ENCODE measurements at regions not wholly inside any gene's neighbourhood (a gene's known extent, or its start where the extent isn't known, plus 50 kb on each side); places are given as distances from the start of the nearest gene placed in this dataset.

- DNase-seq (ENCODE audit: insufficient read length, low spot score) = no peak
- no peak for FAIRE-seq
- TF ChIP-seq POLR2A (IDR thresholded peaks at IDR 0.05; ENCODE audit: low read depth, low read length) (no peak), SPI1 (IDR thresholded peaks at IDR 0.05; ENCODE audit: low read depth, low read length) (no peak), POLR2AphosphoS5 (IDR thresholded peaks at IDR 0.05; ENCODE audit: low read depth, low read length) (no peak), POU2F2 (IDR thresholded peaks at IDR 0.05; ENCODE audit: low read depth, low read length) (no peak), TAF1 (IDR thresholded peaks at IDR 0.05; ENCODE audit: low read depth, low read length) (no peak), PAX5 (IDR thresholded peaks at IDR 0.05; ENCODE audit: insufficient read depth, low read length, severe bottlenecking) (no peak)
These were observed 123.9 kb downstream of the SLITRK6 start for GRCh38 chr13:85675151-85675907.

GRCh38 chr13:85671336-85671735, 127.9 kb downstream of the SLITRK6 start:
- FAIRE-seq = no peak
- no peak for DNase-seq (ENCODE audit: insufficient read length, low spot score)
- TF ChIP-seq POLR2AphosphoS5 (IDR thresholded peaks at IDR 0.05; ENCODE audit: low read depth, low read length) = no peak
- TF ChIP-seq TAF1 (IDR thresholded peaks at IDR 0.05; ENCODE audit: low read depth, low read length) = no peak
- TF ChIP-seq POLR2A (IDR thresholded peaks at IDR 0.05; ENCODE audit: low read depth, low read length) = no peak

GRCh38 chr13:85666356-85666755, 132.9 kb downstream of the SLITRK6 start:
- TF ChIP-seq PAX5 (IDR thresholded peaks at IDR 0.05; ENCODE audit: insufficient read depth, low read length, severe bottlenecking) (no peak), TAF1 (IDR thresholded peaks at IDR 0.05; ENCODE audit: low read depth, low read length) (no peak), POLR2A (IDR thresholded peaks at IDR 0.05; ENCODE audit: low read depth, low read length) (no peak), POU2F2 (IDR thresholded peaks at IDR 0.05; ENCODE audit: low read depth, low read length) (no peak), POLR2AphosphoS5 (IDR thresholded peaks at IDR 0.05; ENCODE audit: low read depth, low read length) (no peak), SPI1 (IDR thresholded peaks at IDR 0.05; ENCODE audit: low read depth, low read length) (no peak)
- DNase-seq (ENCODE audit: insufficient read length, low spot score) (no peak), FAIRE-seq (no peak)

- FAIRE-seq (no peak), DNase-seq (ENCODE audit: insufficient read length, low spot score) (no peak)
- TF ChIP-seq POLR2AphosphoS5 (IDR thresholded peaks at IDR 0.05; ENCODE audit: low read depth, low read length) (no peak), POU2F2 (IDR thresholded peaks at IDR 0.05; ENCODE audit: low read depth, low read length) (no peak)
These were observed 133.9 kb downstream of the SLITRK6 start for GRCh38 chr13:85665286-85665685.

- FAIRE-seq (no peak), DNase-seq (ENCODE audit: insufficient read length, low spot score) (no peak)
- no peak for TF ChIP-seq POLR2AphosphoS5 (IDR thresholded peaks at IDR 0.05; ENCODE audit: low read depth, low read length)
- no peak for TF ChIP-seq SPI1 (IDR thresholded peaks at IDR 0.05; ENCODE audit: low read depth, low read length)
- TF ChIP-seq POLR2A (IDR thresholded peaks at IDR 0.05; ENCODE audit: low read depth, low read length) = no peak
- TF ChIP-seq TAF1 (IDR thresholded peaks at IDR 0.05; ENCODE audit: low read depth, low read length) = no peak
- TF ChIP-seq POU2F2 (IDR thresholded peaks at IDR 0.05; ENCODE audit: low read depth, low read length) = no peak
- TF ChIP-seq PAX5 (IDR thresholded peaks at IDR 0.05; ENCODE audit: insufficient read depth, low read length, severe bottlenecking) = no peak
These were observed 135.4 kb downstream of the SLITRK6 start for GRCh38 chr13:85663856-85664255.

- FAIRE-seq = no peak
- no peak for DNase-seq (ENCODE audit: insufficient read length, low spot score)
- TF ChIP-seq POLR2A (IDR thresholded peaks at IDR 0.05; ENCODE audit: low read depth, low read length) = no peak
- no peak for TF ChIP-seq POU2F2 (IDR thresholded peaks at IDR 0.05; ENCODE audit: low read depth, low read length)
- no peak for TF ChIP-seq POLR2AphosphoS5 (IDR thresholded peaks at IDR 0.05; ENCODE audit: low read depth, low read length)
- no peak for TF ChIP-seq TAF1 (IDR thresholded peaks at IDR 0.05; ENCODE audit: low read depth, low read length)
- no peak for TF ChIP-seq PAX5 (IDR thresholded peaks at IDR 0.05; ENCODE audit: insufficient read depth, low read length, severe bottlenecking)
- TF ChIP-seq SPI1 (IDR thresholded peaks at IDR 0.05; ENCODE audit: low read depth, low read length) = no peak
These were observed 137.0 kb downstream of the SLITRK6 start for GRCh38 chr13:85662186-85662585.

GRCh38 chr13:85661675-85662074, 137.5 kb downstream of the SLITRK6 start:
- no peak for DNase-seq (ENCODE audit: insufficient read length, low spot score)
- FAIRE-seq = no peak
- TF ChIP-seq TAF1 (IDR thresholded peaks at IDR 0.05; ENCODE audit: low read depth, low read length) (no peak), POU2F2 (IDR thresholded peaks at IDR 0.05; ENCODE audit: low read depth, low read length) (no peak)

- TF ChIP-seq TAF1 (IDR thresholded peaks at IDR 0.05; ENCODE audit: low read depth, low read length) = no peak
- no peak for TF ChIP-seq POLR2AphosphoS5 (IDR thresholded peaks at IDR 0.05; ENCODE audit: low read depth, low read length)
- DNase-seq (ENCODE audit: insufficient read length, low spot score) (no peak), FAIRE-seq (no peak)
These were observed 139.7 kb downstream of the SLITRK6 start for GRCh38 chr13:85659493-85659892.

GRCh38 chr13:85657942-85658341, 141.3 kb downstream of the SLITRK6 start:
- TF ChIP-seq PAX5 (IDR thresholded peaks at IDR 0.05; ENCODE audit: insufficient read depth, low read length, severe bottlenecking) (no peak), POU2F2 (IDR thresholded peaks at IDR 0.05; ENCODE audit: low read depth, low read length) (no peak), POLR2A (IDR thresholded peaks at IDR 0.05; ENCODE audit: low read depth, low read length) (no peak)
- DNase-seq (ENCODE audit: insufficient read length, low spot score) (no peak), FAIRE-seq (no peak)

- FAIRE-seq (no peak), DNase-seq (ENCODE audit: insufficient read length, low spot score) (no peak)
- no peak for TF ChIP-seq PAX5 (IDR thresholded peaks at IDR 0.05; ENCODE audit: insufficient read depth, low read length, severe bottlenecking)
- no peak for TF ChIP-seq SPI1 (IDR thresholded peaks at IDR 0.05; ENCODE audit: low read depth, low read length)
- TF ChIP-seq TAF1 (IDR thresholded peaks at IDR 0.05; ENCODE audit: low read depth, low read length) = no peak
- TF ChIP-seq POLR2A (IDR thresholded peaks at IDR 0.05; ENCODE audit: low read depth, low read length) = no peak
- TF ChIP-seq POU2F2 (IDR thresholded peaks at IDR 0.05; ENCODE audit: low read depth, low read length) = no peak
- no peak for TF ChIP-seq POLR2AphosphoS5 (IDR thresholded peaks at IDR 0.05; ENCODE audit: low read depth, low read length)
These were observed 144.2 kb downstream of the SLITRK6 start for GRCh38 chr13:85655040-85655439.

- no peak for TF ChIP-seq SPI1 (IDR thresholded peaks at IDR 0.05; ENCODE audit: low read depth, low read length)
- no peak for TF ChIP-seq POLR2A (IDR thresholded peaks at IDR 0.05; ENCODE audit: low read depth, low read length)
- TF ChIP-seq PAX5 (IDR thresholded peaks at IDR 0.05; ENCODE audit: insufficient read depth, low read length, severe bottlenecking) = no peak
- TF ChIP-seq POLR2AphosphoS5 (IDR thresholded peaks at IDR 0.05; ENCODE audit: low read depth, low read length) = no peak
- no peak for TF ChIP-seq TAF1 (IDR thresholded peaks at IDR 0.05; ENCODE audit: low read depth, low read length)
- no peak for TF ChIP-seq POU2F2 (IDR thresholded peaks at IDR 0.05; ENCODE audit: low read depth, low read length)
- DNase-seq (ENCODE audit: insufficient read length, low spot score) = no peak
- no peak for FAIRE-seq
These were observed 145.0 kb downstream of the SLITRK6 start for GRCh38 chr13:85654227-85654626.

Measured in GM12891 (cell line).